IMR-90 (cell line): ENCODE measurements at regions not wholly inside any gene's neighbourhood (a gene's known extent, or its start where the extent isn't known, plus 50 kb on each side); places are given as distances from the start of the nearest gene placed in this dataset.

ENCODE experiments used
- ATAC-seq: fragments of 200-7000 bp; cut with Tn5 transposase; 2 replicates; pipeline ENCODE4 v1.9.1; 2020; ENCODE audit warnings: low read depth, mild to moderate bottlenecking, moderate library complexity
- BruUV-seq: library from RNA; stranded (reverse); fragments of 400-500 nt; replicated peaks from 2 replicates; lab custom pipeline; 2021; lab: Mats Ljungman, UMichigan
- CTCF ChIA-PET: fragments of 300-600 bp; formaldehyde crosslinking; extraction: SDS; loops from one replicate; lab custom pipeline; 2021; ENCODE audit warnings: antibody characterized with exemption; lab: Yijun Ruan, JAX
- POLR2A ChIA-PET: fragments of 300-600 bp; sonication (Branson Sonifier 250); formaldehyde crosslinking; loops from one replicate; lab custom pipeline; 2022; ENCODE audit warnings: antibody characterized with exemption; ENCODE audit not compliant: unreplicated experiment; lab: Charles Lee
- DNase-seq: peaks from one replicate; pipeline ENCODE4 v3.0.0; 2013
- H2AFZ ChIP-seq: replicated peaks from 2 replicates; pipeline ENCODE3; 2013; ENCODE audit warnings: low read length, mild to moderate bottlenecking; ENCODE audit not compliant: poor library complexity
- H2AK5ac ChIP-seq: 2 replicates; pipeline ENCODE4 v1.6.1; 2013; ENCODE audit warnings: low read depth, low read length, inconsistent platforms
- H2AK9ac ChIP-seq: replicated peaks from 2 replicates; pipeline ENCODE3; 2013; ENCODE audit warnings: mild to moderate bottlenecking, low read depth, low read length, moderate library complexity; ENCODE audit not compliant: poor library complexity
- H2BK120ac ChIP-seq: 2 replicates; pipeline ENCODE4 v1.6.1; 2013; ENCODE audit warnings: low read depth, low read length, inconsistent platforms
- H2BK15ac ChIP-seq: 3 replicates; pipeline ENCODE4 v1.6.1; 2013; ENCODE audit warnings: low read depth, low read length, inconsistent platforms
- H2BK20ac ChIP-seq: 2 replicates; pipeline ENCODE4 v1.6.1; 2013; ENCODE audit warnings: low read depth, mild to moderate bottlenecking, inconsistent platforms, low read length, moderate library complexity
- H2BK5ac ChIP-seq: 2 replicates; pipeline ENCODE4 v1.6.1; 2013; ENCODE audit warnings: mild to moderate bottlenecking, low read depth, low read length, inconsistent platforms; ENCODE audit not compliant: poor library complexity, severe bottlenecking
- H3K14ac ChIP-seq: replicated peaks from 2 replicates; pipeline ENCODE4 v1.6.1; 2013; ENCODE audit warnings: low read depth, low read length, inconsistent platforms
- H3K18ac ChIP-seq: 2 replicates; pipeline ENCODE4 v1.6.1; 2013; ENCODE audit warnings: low read depth, low read length, control low read depth
- H3K23ac ChIP-seq: 2 replicates; pipeline ENCODE4 v1.6.1; 2013; ENCODE audit warnings: low read depth, low read length, inconsistent platforms
- H3K27ac ChIP-seq: 2 replicates; pipeline ENCODE4 v1.5.1; 2013; ENCODE audit warnings: mild to moderate bottlenecking, control low read depth, low read length; ENCODE audit not compliant: insufficient read depth
- H3K27me3 ChIP-seq: 2 replicates; pipeline ENCODE4 v1.6.1; 2013; ENCODE audit warnings: low read length; ENCODE audit not compliant: control insufficient read depth, insufficient read depth
- H3K36me3 ChIP-seq: 2 replicates; pipeline ENCODE4 v1.6.1; 2013; ENCODE audit warnings: low read length, mixed read lengths; ENCODE audit not compliant: control insufficient read depth, insufficient read depth
- H3K4ac ChIP-seq: 2 replicates; pipeline ENCODE4 v1.6.1; 2013; ENCODE audit warnings: low read depth, low read length, inconsistent platforms
- H3K4me1 ChIP-seq: 2 replicates; pipeline ENCODE4 v1.6.1; 2013; ENCODE audit warnings: low read length, mixed read lengths; ENCODE audit not compliant: control insufficient read depth, insufficient read depth
- H3K4me2 ChIP-seq: 2 replicates; pipeline ENCODE4 v1.6.1; 2013; ENCODE audit warnings: low read depth, mild to moderate bottlenecking, control low read depth, low read length, moderate library complexity
- H3K4me3 ChIP-seq: 2 replicates; pipeline ENCODE4 v1.5.1; 2013; ENCODE audit warnings: low read depth, mild to moderate bottlenecking, control low read depth, low read length, moderate library complexity; ENCODE audit not compliant: insufficient read depth
- H3K56ac ChIP-seq: 2 replicates; pipeline ENCODE4 v1.6.1; 2013; ENCODE audit warnings: low read length, inconsistent platforms; ENCODE audit not compliant: insufficient read depth; ENCODE audit errors: extremely low read depth
- H3K79me1 ChIP-seq, 2 experiments: 2 replicates each; pipeline ENCODE4 v1.6.1; 2013; ENCODE audit warnings: low read length in 2 of 2, inconsistent platforms in 1 of 2, low read depth in 1 of 2
- H3K9ac ChIP-seq: 2 replicates; pipeline ENCODE4 v1.6.1; 2013; ENCODE audit warnings: low read depth, low read length, control low read depth
- H3K9me1 ChIP-seq: 2 replicates; pipeline ENCODE4 v1.6.1; 2013; ENCODE audit warnings: low read length, inconsistent platforms; ENCODE audit not compliant: insufficient read depth
- H3K9me3 ChIP-seq: 2 replicates; pipeline ENCODE4 v1.6.1; 2013; ENCODE audit warnings: low read length; ENCODE audit not compliant: control insufficient read depth, insufficient read depth
- H4K20me1 ChIP-seq: 2 replicates; pipeline ENCODE4 v1.6.1; 2013; ENCODE audit warnings: low read length, inconsistent platforms; ENCODE audit not compliant: insufficient read depth
- H4K5ac ChIP-seq: 2 replicates; pipeline ENCODE4 v1.6.1; 2013; ENCODE audit warnings: mild to moderate bottlenecking, low read depth, low read length, control low read depth
- H4K8ac ChIP-seq, 2 experiments: 2 replicates each; pipeline ENCODE4 v1.6.1; 2013; ENCODE audit warnings: low read depth in 2 of 2, low read length in 2 of 2, control low read depth in 1 of 2, inconsistent platforms in 1 of 2
- H4K91ac ChIP-seq: 2 replicates; pipeline ENCODE4 v1.6.1; 2013; ENCODE audit warnings: low read depth, low read length, inconsistent platforms; ENCODE audit not compliant: insufficient read depth
- BHLHE40 ChIP-seq: fragments of 150-350 bp; IDR thresholded peaks from 2 replicates; pipeline ENCODE4 v1.6.1; 2016; ENCODE audit warnings: mild to moderate bottlenecking, low read depth, low read length
- FOS ChIP-seq: fragments of 150-350 bp; IDR thresholded peaks from 2 replicates; pipeline ENCODE4 v1.6.1; 2016; ENCODE audit warnings: low read depth, low read length
- NFE2L2 ChIP-seq: fragments of 150-350 bp; IDR thresholded peaks from 2 replicates; pipeline ENCODE4 v1.6.1; 2016; ENCODE audit warnings: low read depth, mild to moderate bottlenecking, low read length
- RFX5 ChIP-seq: IDR thresholded peaks from 2 replicates; pipeline ENCODE4 v1.8.0; 2012; ENCODE audit warnings: low read depth, mild to moderate bottlenecking, low read length, moderate library complexity
- SMC3 ChIP-seq: fragments of 150-350 bp; IDR thresholded peaks from 2 replicates; pipeline ENCODE4 v1.6.1; 2016; ENCODE audit warnings: low read depth, mild to moderate bottlenecking, antibody characterized with exemption, low read length, moderate library complexity
- WGBS, 2 experiments: methylation state at CpG; one replicate each; pipeline versions ENCODE4 v1.1.5 to v1.1.7; 2013; ENCODE audit warnings: missing lambda C conversion rate in 2 of 2; ENCODE audit not compliant: insufficient read length in 1 of 2; ENCODE audit errors: extremely low coverage in 2 of 2; 5-methylcytosine and 5-hydroxymethylcytosine counted together
- dilution Hi-C: fragments of 300-500 bp; cut with HindIII; formaldehyde crosslinking; loops from one replicate; pipeline ENCODE4 v1.14.3; 2018; ENCODE audit warnings: low sequenced_read_pairs; ENCODE audit not compliant: unreplicated experiment
- in situ Hi-C: fragments of 300-500 bp; cut with MboI; formaldehyde crosslinking; loops from 3 replicates; pipeline ENCODE4 v1.14.3; 2019; ENCODE audit warnings: low sequenced_read_pairs, inconsistent platforms, mixed read lengths
- intact Hi-C: fragments of 100-400 bp; cut with micrococcal nuclease; formaldehyde crosslinking; loops from 2 replicates; pipeline ENCODE4 v1.10.0; 2022
- TF ChIP-seq, protein P1 (sequence below): fragments of 150-350 bp; IDR thresholded peaks from 2 replicates; pipeline ENCODE4 v1.6.1; 2016; ENCODE audit warnings: low read depth, mild to moderate bottlenecking, low read length, moderate library complexity, borderline replicate concordance

DNA sequence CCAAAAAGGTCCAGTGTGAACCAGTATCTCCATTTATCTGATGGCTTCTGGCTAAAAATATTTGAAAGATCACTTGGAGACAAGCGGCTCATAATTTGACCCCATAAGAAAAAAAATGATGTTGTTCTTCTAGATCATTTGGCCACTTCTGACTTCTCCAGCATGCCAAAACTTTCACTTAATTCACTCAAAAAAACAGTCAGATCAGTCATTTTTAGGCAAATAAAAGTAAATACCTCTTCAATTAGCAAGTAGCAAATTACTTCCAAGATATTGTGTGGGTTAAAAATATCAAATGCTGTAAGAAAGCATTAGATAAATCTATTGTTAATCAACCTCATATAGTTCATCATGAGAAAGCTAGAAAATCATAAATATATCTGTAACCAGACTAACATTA is 106.0 kb downstream of the ZC3H11B start:
- Histone ChIP-seq H3K79me1 (no peaks in the 10 kb centered on the region), H3K27me3 (no peaks in the 10 kb centered on the region; the same call in none of the 2 replicates), H4K91ac (no peak overlapping the region), H2AK9ac (no peak overlapping the region), H3K4me1 (no peaks in the 10 kb centered on the region), H3K36me3 (no peaks in the 10 kb centered on the region), H3K14ac (no peak overlapping the region), H2BK120ac (no peak overlapping the region), H2AFZ (no peak overlapping the region), H3K9me3 (no peaks in the 10 kb centered on the region), H3K9me1 (no peaks in the 10 kb centered on the region), H3K4ac (no peak overlapping the region), H3K9ac (no peak overlapping the region), H2BK15ac (no peak overlapping the region), H3K27ac (no peak overlapping the region), H3K23ac (no peak overlapping the region), H4K20me1 (no peaks in the 10 kb centered on the region), H4K5ac (no peak overlapping the region), H3K4me2 (no peak overlapping the region), H2BK5ac (no peak overlapping the region), H4K8ac (no peak overlapping the region), H3K18ac (no peak overlapping the region), H3K4me3 (no peak overlapping the region), H2BK20ac (no peak overlapping the region), H3K56ac (no peak overlapping the region), H2AK5ac (no peak overlapping the region)
- ChIA-PET CTCF (no interaction called here), POLR2A (no interaction called here)
- in situ Hi-C loops, result no loop called here
- no TSS peak for BruUV-seq
- no CpG with 5 or more reads among the region's 1 CpG for WGBS, 2 experiments
- no peak for DNase-seq
- dilution Hi-C loops, result no loop called here
- ATAC-seq, result no peak
- intact Hi-C loops, result no loop called here
- TF ChIP-seq NFE2L2 (no peak), FOS (no peak), BHLHE40 (no peak), SMC3 (no peak), RFX5 (no peak)
- TF ChIP-seq, protein P1, sequence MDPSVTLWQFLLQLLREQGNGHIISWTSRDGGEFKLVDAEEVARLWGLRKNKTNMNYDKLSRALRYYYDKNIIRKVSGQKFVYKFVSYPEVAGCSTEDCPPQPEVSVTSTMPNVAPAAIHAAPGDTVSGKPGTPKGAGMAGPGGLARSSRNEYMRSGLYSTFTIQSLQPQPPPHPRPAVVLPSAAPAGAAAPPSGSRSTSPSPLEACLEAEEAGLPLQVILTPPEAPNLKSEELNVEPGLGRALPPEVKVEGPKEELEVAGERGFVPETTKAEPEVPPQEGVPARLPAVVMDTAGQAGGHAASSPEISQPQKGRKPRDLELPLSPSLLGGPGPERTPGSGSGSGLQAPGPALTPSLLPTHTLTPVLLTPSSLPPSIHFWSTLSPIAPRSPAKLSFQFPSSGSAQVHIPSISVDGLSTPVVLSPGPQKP, result no peak
